NCI-H2081 treated with DMSO at 0.1 percent for 48 hours (cell line): ENCODE measurements at regions not wholly inside any gene's neighbourhood (a gene's known extent, or its start where the extent isn't known, plus 50 kb on each side); places are given as distances from the start of the nearest gene placed in this dataset.

ENCODE experiments used
- DNase-seq: peaks from one replicate; lab custom pipeline; 2025; lab: John Stamatoyannopoulos, UW

GRCh38 chr3:107082527-107082926 lies 294.7 kb upstream of the CCDC54 start:
- DNase-seq, result no peak

GRCh38 chr3:107085261-107085660 lies 292.0 kb upstream of the CCDC54 start:
- DNase-seq, result no peak

GRCh38 chr3:107092121-107092520 lies 285.1 kb upstream of the CCDC54 start:
- DNase-seq, result no peak

GRCh38 chr3:107098864-107099263 lies 278.4 kb upstream of the CCDC54 start:
- DNase-seq, result no peak

GRCh38 chr3:107100137-107100536 lies 277.1 kb upstream of the CCDC54 start:
- no peak for DNase-seq

DNA sequence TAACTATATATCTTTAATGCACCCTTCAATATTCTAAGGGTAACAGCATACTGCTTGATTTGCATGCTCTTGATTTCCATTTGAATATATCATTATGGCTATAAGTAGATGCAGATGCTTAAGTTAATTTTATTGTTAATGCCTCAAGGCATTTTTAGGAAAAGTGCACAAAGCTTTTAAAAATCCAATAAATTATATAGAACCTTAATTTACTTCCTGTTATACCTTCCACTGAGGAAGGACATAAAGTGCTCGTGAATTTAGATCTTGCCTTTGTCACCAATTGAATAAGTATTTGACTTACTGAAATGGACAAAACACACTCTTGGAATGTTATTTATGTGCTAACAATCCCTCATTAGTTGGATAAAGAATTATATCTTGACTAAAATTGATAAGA lies 276.7 kb upstream of the CCDC54 start:
- no peak for DNase-seq

DNA sequence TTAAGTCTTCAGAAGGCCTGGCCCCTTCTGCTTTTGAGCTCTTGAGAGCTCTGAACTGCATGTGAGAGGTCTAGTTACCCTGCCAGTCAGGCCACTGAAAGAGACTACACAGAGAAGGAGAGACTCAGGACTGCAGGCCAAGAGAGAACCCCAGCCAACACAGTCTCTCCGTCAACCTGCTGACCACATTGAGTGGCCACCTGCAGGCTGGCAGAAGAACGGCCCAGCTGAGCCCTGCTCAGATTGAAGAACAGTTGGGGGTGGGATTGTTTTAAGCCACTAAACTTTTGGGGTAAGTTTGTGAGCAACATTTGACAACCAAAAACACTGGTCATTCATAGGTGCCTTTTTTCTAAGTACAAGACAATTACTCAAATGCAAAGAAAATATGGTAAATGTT lies 273.5 kb upstream of the CCDC54 start:
- no peak for DNase-seq

DNA sequence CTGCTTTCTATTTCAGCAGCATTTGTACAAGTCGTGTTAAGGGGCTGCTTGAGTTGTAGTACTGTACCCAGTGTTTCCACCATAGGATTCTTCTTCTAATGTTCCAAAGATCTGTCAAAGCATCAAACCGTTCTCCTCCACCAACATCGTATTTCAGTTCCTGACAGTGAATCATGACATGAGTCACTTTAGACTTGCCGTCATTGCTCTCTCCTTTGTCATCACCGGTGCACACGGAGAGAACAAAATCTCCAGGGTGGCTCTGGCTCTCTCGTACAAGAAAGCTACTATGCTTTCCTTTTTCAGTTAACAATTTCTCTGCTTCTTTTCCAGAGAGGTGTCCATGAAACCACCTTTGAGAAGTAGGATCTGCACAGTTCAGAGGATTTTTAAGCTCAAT lies 270.9 kb upstream of the CCDC54 start:
- DNase-seq, result no peak

DNA sequence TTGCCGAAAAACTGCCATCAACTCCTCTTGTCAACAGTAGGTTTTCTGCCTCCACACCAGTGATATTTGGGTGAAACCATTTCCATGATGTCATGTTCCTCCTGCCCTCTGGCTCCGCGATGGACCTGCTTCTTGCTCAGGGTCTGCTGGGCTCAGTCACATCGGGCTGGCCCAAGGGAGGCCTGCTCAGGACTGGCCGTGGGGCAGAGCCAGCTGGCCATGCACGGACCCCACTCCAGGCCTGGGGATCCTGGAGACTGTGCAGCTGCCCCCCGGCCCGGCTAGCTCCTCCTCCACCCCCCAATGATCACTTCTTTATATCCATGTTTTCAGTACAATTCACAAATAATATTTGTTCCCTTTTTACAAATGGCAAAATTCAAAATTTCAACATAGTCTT lies 270.3 kb upstream of the CCDC54 start:
- DNase-seq, result no peak

DNA sequence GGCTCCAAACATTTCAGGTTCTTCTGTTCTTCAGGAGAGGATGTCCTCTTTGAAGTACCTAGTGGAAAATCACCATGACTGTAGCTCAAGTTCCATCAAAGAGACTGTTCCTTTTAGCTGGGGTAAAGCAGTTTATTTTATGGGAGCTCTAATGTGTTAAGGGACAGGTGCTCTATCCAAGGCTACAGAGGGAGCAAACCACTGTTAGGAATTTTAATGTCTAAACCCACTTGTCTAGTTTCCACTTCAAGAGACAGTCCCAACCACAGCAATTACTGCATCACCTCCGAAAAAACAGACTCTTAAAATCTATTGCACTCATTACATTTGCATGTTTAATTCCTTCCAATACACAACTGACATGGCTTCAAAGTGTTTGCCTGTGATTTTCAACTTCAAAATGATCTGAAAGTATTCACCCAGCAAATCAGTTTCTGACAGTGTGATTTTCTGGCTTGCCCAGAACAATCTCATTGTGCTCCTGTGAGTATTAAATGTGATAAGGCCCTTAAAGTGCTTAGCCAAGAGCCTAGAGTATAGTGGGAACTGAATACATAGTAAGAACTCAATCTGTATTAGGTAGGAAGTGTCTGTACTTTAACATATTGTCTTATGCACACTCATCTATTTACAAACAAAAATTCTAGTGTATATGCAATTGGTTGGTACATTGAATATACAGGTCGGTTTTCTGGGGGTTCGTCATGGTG lies 266.5 kb upstream of the CCDC54 start:
- DNase-seq, result no peak

DNA sequence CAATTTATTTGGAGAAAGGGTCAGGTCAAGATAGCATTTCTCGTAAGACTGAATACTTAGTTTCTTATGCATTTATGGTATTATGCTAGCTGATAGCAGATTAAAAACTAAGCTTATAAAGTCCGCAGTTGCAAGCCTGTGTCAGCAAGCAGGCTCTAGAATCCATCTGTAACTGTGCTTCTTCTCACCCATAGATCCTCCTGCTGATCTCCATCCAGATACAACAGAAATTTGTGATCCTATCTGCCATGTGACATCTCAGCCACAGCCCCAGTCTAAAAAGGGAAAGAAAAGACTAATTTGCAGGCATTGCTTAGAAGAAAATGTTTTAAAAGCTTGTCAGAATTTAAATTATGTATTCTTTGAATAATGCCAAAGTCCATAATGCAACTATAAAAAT lies 265.4 kb upstream of the CCDC54 start:
- DNase-seq, result no peak

GRCh38 chr3:107112356-107112755 lies 264.9 kb upstream of the CCDC54 start:
- no peak for DNase-seq

DNA sequence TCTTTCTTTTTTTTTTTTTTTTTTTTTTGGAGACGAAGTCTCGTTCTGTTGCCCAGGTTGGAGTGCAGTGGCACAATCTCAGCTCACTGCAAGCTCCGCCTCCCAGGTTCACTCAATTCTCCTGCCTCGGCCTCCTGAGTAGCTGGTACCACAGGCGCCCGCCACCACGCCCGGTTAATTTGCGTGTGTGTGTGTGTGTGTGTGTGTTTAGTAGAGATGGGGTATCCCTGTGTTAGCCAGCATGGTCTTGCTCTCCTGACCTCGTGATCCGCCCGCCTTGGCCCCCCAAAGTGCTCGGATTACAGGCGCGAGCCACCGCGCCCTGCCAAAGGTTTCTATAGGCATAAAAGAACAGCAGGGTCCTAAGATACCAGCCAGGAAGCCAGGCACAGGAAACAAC lies 261.0 kb upstream of the CCDC54 start:
- DNase-seq, result no peak

GRCh38 chr3:107117156-107117555 lies 260.1 kb upstream of the CCDC54 start:
- no peak for DNase-seq

GRCh38 chr3:107117922-107118536 lies 259.2 kb upstream of the CCDC54 start:
- DNase-seq, result no peak

DNA sequence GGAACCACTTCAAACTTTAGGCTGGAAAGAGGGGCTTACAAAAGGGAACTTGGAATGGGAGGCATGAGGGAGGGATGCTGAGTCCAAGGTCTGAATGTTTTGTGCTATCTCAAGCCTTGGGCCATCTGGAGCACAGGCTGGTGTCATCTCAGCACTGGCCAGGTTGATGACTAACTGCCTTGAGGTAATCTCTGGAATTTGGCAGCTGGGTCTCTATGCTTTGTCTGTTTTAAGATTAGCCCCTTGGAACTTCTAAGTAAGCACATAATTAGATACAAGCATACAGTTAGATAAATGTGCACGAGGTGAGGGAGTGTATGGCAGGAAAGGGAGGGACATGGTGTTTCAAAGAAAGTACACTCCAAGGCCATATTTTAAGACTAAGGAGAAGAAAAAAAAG lies 252.4 kb upstream of the CCDC54 start:
- no peak for DNase-seq

DNA sequence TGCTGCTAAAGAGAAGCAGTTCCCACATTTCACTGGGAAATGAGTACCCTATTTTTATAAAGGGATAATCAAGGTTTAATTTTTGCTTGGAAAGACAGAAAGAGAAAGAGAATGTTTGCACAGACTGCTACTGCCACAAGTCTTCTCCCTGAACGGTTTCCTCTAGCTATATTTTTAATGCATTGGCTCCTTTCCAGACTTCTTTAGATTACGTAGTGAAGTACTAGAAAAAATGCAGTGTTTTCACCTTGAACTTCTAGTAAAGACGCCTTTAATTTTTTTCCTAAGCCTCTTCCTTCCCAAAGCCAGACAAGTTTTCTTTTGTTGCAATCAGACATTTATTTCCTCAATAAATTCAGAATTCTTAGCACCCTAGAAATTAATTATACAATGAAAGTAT lies 248.3 kb upstream of the CCDC54 start:
- DNase-seq, result no peak

DNA sequence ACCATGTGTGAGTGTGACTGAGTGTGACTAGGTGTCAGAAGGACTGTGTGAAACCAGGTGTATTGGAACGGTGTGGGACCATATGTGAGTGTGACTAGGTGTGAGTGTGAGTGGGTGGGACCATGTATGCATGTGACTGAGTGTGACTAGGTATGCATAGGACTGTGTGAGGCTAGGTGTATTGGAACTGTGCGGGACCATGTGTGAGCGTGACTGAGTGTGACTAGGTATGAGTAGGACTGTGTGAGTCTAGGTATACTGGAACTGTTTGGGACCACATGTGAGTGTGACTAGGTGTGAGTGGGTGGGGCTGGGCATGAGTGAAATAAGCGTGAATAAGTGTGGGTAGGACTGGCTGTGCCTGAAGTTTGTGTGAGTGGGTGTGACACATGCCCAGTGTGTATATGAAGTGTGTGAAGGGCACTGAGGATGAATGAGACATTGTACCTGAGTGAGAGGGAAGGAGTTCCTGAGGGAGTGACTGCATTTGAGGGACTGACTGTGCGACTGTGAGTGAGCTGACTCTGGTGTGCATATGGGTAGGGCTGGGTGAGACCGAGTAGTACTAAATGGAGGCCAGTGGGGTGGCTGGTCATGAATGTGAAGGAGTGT lies 247.0 kb upstream of the CCDC54 start:
- no peak for DNase-seq

DNA sequence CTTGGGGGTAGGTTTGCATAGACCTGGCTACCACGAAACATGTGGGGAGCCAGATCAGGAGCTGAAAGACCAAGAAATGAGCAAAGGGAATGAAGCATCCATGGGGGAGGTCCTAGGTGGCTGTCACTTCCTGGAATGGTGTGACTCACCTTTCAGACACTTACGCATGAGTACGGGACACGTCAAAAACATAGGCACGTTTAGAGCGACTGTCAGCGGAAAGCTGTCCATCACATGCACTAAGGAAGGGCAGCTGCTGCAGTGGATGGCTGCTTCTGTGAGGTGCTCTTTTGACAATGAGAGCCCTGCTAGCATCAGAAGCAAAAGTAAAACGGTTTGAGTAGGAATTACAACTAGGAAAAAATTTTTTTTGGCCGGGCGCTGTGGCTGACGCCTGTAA lies 244.6 kb upstream of the CCDC54 start:
- DNase-seq, result no peak

GRCh38 chr3:107133891-107134290 lies 243.3 kb upstream of the CCDC54 start:
- no peak for DNase-seq

DNA sequence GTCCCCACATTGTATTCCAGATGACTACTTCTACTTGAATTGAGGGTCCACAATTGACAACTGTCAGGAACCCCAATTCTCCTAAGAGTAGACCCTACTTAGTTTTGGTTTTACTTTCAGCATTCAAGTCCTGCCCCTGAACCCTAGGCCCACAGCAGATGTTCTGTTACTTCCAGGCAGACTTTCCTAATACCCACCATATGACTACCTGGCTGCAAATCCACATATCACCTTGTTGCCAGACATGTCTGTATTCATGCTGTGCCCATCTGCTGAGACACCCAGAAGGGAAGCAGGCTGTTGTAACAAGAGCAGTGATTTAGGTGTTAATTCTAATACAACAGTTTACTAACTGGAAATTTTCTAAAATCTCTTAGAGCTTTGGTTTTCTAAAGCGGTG lies 235.1 kb upstream of the CCDC54 start:
- DNase-seq, result no peak

GRCh38 chr3:107142786-107143575 lies 234.3 kb upstream of the CCDC54 start:
- DNase-seq, result no peak

GRCh38 chr3:107150675-107151074 lies 226.6 kb upstream of the CCDC54 start:
- DNase-seq, result no peak
